HCT116 (cell line): ENCODE measurements at regions not wholly inside any gene's neighbourhood (a gene's known extent, or its start where the extent isn't known, plus 50 kb on each side); places are given as distances from the start of the nearest gene placed in this dataset.

Source experiments
- ATAC-seq: fragments of 200-7000 bp; cut with Tn5 transposase; 2 replicates; pipeline ENCODE4 v1.9.1; 2020; ENCODE audit warnings: mild to moderate bottlenecking, moderate library complexity
- BruUV-seq: library from RNA; stranded (reverse); fragments of 400-500 nt; replicated peaks from 2 replicates; lab custom pipeline; 2021; lab: Mats Ljungman, UMichigan
- CTCF ChIA-PET: fragments of 300-600 bp; sonication (Branson Sonifier 250); formaldehyde crosslinking; loops from one replicate; lab custom pipeline; 2021; ENCODE audit warnings: antibody characterized with exemption; lab: Charles Lee
- POLR2A ChIA-PET: fragments of 300-600, 350-600 bp; sonication (Branson Sonifier 250); formaldehyde crosslinking; loops from one replicate; lab custom pipeline; 2021; ENCODE audit warnings: antibody characterized with exemption; lab: Charles Lee
- RAD21 ChIA-PET, 2 experiments: fragments of 300-600 bp; sonication (Branson Sonifier 250); formaldehyde crosslinking; loops; one replicate each; lab custom pipeline; 2023; ENCODE audit warnings: low total read pairs in 2 of 2; ENCODE audit not compliant: uncharacterized antibody in 2 of 2, unreplicated experiment in 2 of 2, low non-redundant PET in 1 of 2; lab: Charles Lee
- DNase-seq: peaks from one replicate; pipeline ENCODE4 v3.0.0-alpha.2; 2010; ENCODE audit warnings: low read depth, low spot score
- H2AFZ ChIP-seq: fragments of 200-600 bp; shearing (Covaris generic), sonication (generic); 2 replicates; pipeline ENCODE4 v1.6.1; 2017; ENCODE audit warnings: low read depth, mixed run types, mixed read lengths, antibody characterized with exemption, low read length; ENCODE audit not compliant: poor library complexity, severe bottlenecking
- H3K27ac ChIP-seq: 2 replicates; pipeline ENCODE4 v1.5.1; 2012; ENCODE audit warnings: low read depth, low read length
- H3K27me3 ChIP-seq: fragments of 200-600 bp; sonication (generic); 2 replicates; pipeline ENCODE4 v1.6.1; 2016; ENCODE audit warnings: mixed run types, low read length, mixed read lengths; ENCODE audit not compliant: insufficient read depth
- H3K36me3 ChIP-seq, 2 experiments: fragments of 200-500 bp in 1 of 2; fragments of 200-600 bp in 1 of 2; sonication (Bioruptor generic) in 1 of 2; sonication (generic) in 1 of 2; 2 replicates each; pipeline versions ENCODE4 v1.5.1 to v1.6.1; 2014 to 2016; ENCODE audit warnings: low read length in 2 of 2, inconsistent platforms in 1 of 2, mixed read lengths in 1 of 2, mixed run types in 1 of 2; ENCODE audit not compliant: insufficient read depth in 2 of 2, control insufficient read depth in 1 of 2
- H3K4me1 ChIP-seq, 2 experiments: fragments of 200-600 bp in 1 of 2; sonication (generic) in 1 of 2; 2 replicates each; pipeline versions ENCODE4 v1.5.1 to v1.6.1; 2012 to 2017; ENCODE audit warnings: low read length in 2 of 2, inconsistent platforms in 1 of 2, mild to moderate bottlenecking in 1 of 2, mixed read lengths in 1 of 2, mixed run types in 1 of 2, moderate library complexity in 1 of 2; ENCODE audit not compliant: insufficient read depth in 2 of 2, control insufficient read depth in 1 of 2
- H3K4me2 ChIP-seq: fragments of 200-600 bp; sonication (generic); 2 replicates; pipeline ENCODE4 v1.6.1; 2017; ENCODE audit warnings: mixed run types, low read length, mixed read lengths
- H3K4me3 ChIP-seq, 2 experiments: fragments of 200-600 bp in 1 of 2; sonication (generic) in 1 of 2; replicated peaks in 1 of 2; 2 replicates each; pipeline ENCODE4 v1.5.1; 2011 to 2016; ENCODE audit warnings: low read length in 2 of 2, control low read depth in 1 of 2, low read depth in 1 of 2, mild to moderate bottlenecking in 1 of 2, mixed read lengths in 1 of 2, mixed run types in 1 of 2
- H3K79me2 ChIP-seq: fragments of 200-600 bp; sonication (generic); 2 replicates; pipeline ENCODE4 v1.6.1; 2017; ENCODE audit warnings: mild to moderate bottlenecking, mixed run types, low read length, moderate library complexity, mixed read lengths; ENCODE audit not compliant: insufficient read depth
- H3K9ac ChIP-seq: fragments of 200-600 bp; sonication (generic); 2 replicates; pipeline ENCODE4 v1.6.1; 2016; ENCODE audit warnings: low read length, mixed read lengths
- H3K9me2 ChIP-seq: fragments of 200-600 bp; sonication (generic), shearing (Covaris generic); 2 replicates; pipeline ENCODE4 v1.6.1; 2017; ENCODE audit warnings: mixed run types, mild to moderate bottlenecking, moderate library complexity; ENCODE audit not compliant: insufficient read depth
- H3K9me3 ChIP-seq, 2 experiments: fragments of 200-500 bp in 1 of 2; fragments of 200-600 bp in 1 of 2; sonication (Bioruptor generic) in 1 of 2; sonication (generic) in 1 of 2; 2 replicates each; pipeline ENCODE4 v1.6.1; 2014 to 2017; ENCODE audit warnings: low read length in 2 of 2, mixed read lengths in 2 of 2, inconsistent platforms in 1 of 2, low read depth in 1 of 2, mild to moderate bottlenecking in 1 of 2, mixed run types in 1 of 2, moderate library complexity in 1 of 2; ENCODE audit not compliant: control insufficient read depth in 1 of 2, insufficient read depth in 1 of 2
- H4K20me1 ChIP-seq: fragments of 200-600 bp; sonication (generic), shearing (Covaris generic); 2 replicates; pipeline ENCODE4 v1.6.1; 2017; ENCODE audit warnings: mixed run types, mild to moderate bottlenecking, moderate library complexity; ENCODE audit not compliant: insufficient read depth
- ATF3 ChIP-seq: IDR thresholded peaks from 2 replicates; pipeline ENCODE4 v1.6.1; 2012
- CEBPB ChIP-seq: IDR thresholded peaks from 2 replicates; pipeline ENCODE4 v1.6.1; 2012; ENCODE audit warnings: low read depth
- CTCF ChIP-seq, 3 experiments: fragments of 200-600 bp in 1 of 3; sonication (generic) in 1 of 3; IDR thresholded peaks in 2 of 3; conservative IDR thresholded peaks in 1 of 3; 2 replicates each; pipeline ENCODE4 v1.5.1; 2012 to 2017; ENCODE audit warnings: low read depth in 2 of 3, low read length in 2 of 3, antibody characterized with exemption in 1 of 3, borderline replicate concordance in 1 of 3, control low read depth in 1 of 3, mild to moderate bottlenecking in 1 of 3, mixed read lengths in 1 of 3, mixed run types in 1 of 3, moderate library complexity in 1 of 3; ENCODE audit not compliant: insufficient read depth in 1 of 3
- ELF1 ChIP-seq: IDR thresholded peaks from 2 replicates; pipeline ENCODE4 v1.6.1; 2012; ENCODE audit warnings: low read depth, borderline replicate concordance
- EZH2 ChIP-seq: fragments of 200-600 bp; sonication (generic); IDR thresholded peaks from 2 replicates; pipeline ENCODE4 v1.6.1; 2017; ENCODE audit warnings: antibody characterized with exemption, mixed run types
- EZH2phosphoT487 ChIP-seq: fragments of 200-600 bp; IDR thresholded peaks from 2 replicates; pipeline ENCODE4 v1.6.1; 2018; ENCODE audit warnings: antibody characterized with exemption, borderline replicate concordance
- MAX ChIP-seq: IDR thresholded peaks from 2 replicates; pipeline ENCODE4 v1.6.1; 2012
- POLR2A ChIP-seq: IDR thresholded peaks from 2 replicates; pipeline ENCODE4 v1.7.0; 2011; ENCODE audit warnings: borderline replicate concordance; ENCODE audit not compliant: insufficient read depth, insufficient read length; ENCODE audit errors: extremely low read depth
- POLR2AphosphoS5 ChIP-seq: IDR thresholded peaks from 2 replicates; pipeline ENCODE4 v1.6.1; 2011; ENCODE audit warnings: mild to moderate bottlenecking, low read depth, low read length, moderate library complexity
- RAD21 ChIP-seq: IDR thresholded peaks from 2 replicates; pipeline ENCODE4 v1.6.1; 2012; ENCODE audit warnings: low read depth, mild to moderate bottlenecking
- SIN3A ChIP-seq: IDR thresholded peaks from 2 replicates; pipeline ENCODE4 v1.6.1; 2012; ENCODE audit warnings: low read depth
- ZBTB33 ChIP-seq: IDR thresholded peaks from 2 replicates; pipeline ENCODE4 v1.6.1; 2011; ENCODE audit warnings: mild to moderate bottlenecking, low read length, moderate library complexity; ENCODE audit not compliant: insufficient replicate concordance; ENCODE audit errors: extremely low read depth
- ZFX ChIP-seq: fragments of 450-650 bp; IDR thresholded peaks from 2 replicates; pipeline ENCODE4 v1.6.1; 2017
- intact Hi-C: fragments of 100-400 bp; cut with micrococcal nuclease; formaldehyde crosslinking; loops from 2 replicates; pipeline ENCODE4 v1.10.0; 2022

- H3K9me3 ChIP-seq, result no peaks in the 10 kb centered on the region; a peak in 2 of 4 replicates
- H3K9ac ChIP-seq, result no peak overlapping the region
- H3K36me3 ChIP-seq, result no peaks in the 10 kb centered on the region
- DNase-seq, result no peak
- H3K9me2 ChIP-seq, result no peaks in the 10 kb centered on the region
- RAD21 ChIA-PET, result no interaction called here
- H3K4me3 ChIP-seq, result no peak overlapping the region
- POLR2A ChIA-PET, result no interaction called here
- TF ChIP-seq POLR2A (no peak), MAX (no peak), ZBTB33 (no peak), SIN3A (no peak), POLR2AphosphoS5 (no peak), EZH2phosphoT487 (no peak), ELF1 (no peak), ATF3 (no peak), ZFX (no peak), CEBPB (no peak), EZH2 (no peak), RAD21 (no peak), CTCF (IDR thresholded peaks at IDR 0.05 in 2 of 3, conservative IDR thresholded peaks at IDR 0.05 in 1 of 3; ENCODE audit: borderline replicate concordance in 1 of 3, insufficient read depth in 1 of 3, low read depth in 2 of 3, low read length in 2 of 3) (no peak)
- CTCF ChIA-PET, result no interaction called here
- intact Hi-C loops, result no loop called here
- H3K79me2 ChIP-seq, result no peaks in the 10 kb centered on the region
- H3K4me1 ChIP-seq, result no peaks in the 10 kb centered on the region
- no peaks in the 10 kb centered on the region for H4K20me1 ChIP-seq
- no peak for ATAC-seq
- no peak overlapping the region for H3K4me2 ChIP-seq
- no peak overlapping the region for H2AFZ ChIP-seq
- no TSS peak for BruUV-seq
- H3K27ac ChIP-seq, result no peak overlapping the region
- no peaks in the 10 kb centered on the region for H3K27me3 ChIP-seq
These were observed 818.1 kb upstream of the TMEM132C start for GRCh38 chr12:127448906-127449305.
